Stimulated activated CD4-positive, alpha-beta T cell treated with anti-CD3 and anti-CD28 coated beads, TNF-alpha, amount 100 ng/mL, for 48 hours (primary cell): ENCODE measurements at regions not wholly inside any gene's neighbourhood (a gene's known extent, or its start where the extent isn't known, plus 50 kb on each side); places are given as distances from the start of the nearest gene placed in this dataset.

ENCODE experiments used
- DNase-seq, 3 donors: peaks; one replicate each; pipeline ENCODE4 v3.0.0-alpha.2; 2020; ENCODE audit warnings: low read depth in 3 of 3

GRCh38 chr19:31119951-31120690 is 229.1 kb downstream of the TSHZ3 start:
- no peak for DNase-seq

GRCh38 chr19:31118986-31119385 is 230.2 kb downstream of the TSHZ3 start:
- no peak for DNase-seq

- DNase-seq, result no peak
Measured at GRCh38 chr19:31118287-31118955, 230.8 kb downstream of the TSHZ3 start.

DNA sequence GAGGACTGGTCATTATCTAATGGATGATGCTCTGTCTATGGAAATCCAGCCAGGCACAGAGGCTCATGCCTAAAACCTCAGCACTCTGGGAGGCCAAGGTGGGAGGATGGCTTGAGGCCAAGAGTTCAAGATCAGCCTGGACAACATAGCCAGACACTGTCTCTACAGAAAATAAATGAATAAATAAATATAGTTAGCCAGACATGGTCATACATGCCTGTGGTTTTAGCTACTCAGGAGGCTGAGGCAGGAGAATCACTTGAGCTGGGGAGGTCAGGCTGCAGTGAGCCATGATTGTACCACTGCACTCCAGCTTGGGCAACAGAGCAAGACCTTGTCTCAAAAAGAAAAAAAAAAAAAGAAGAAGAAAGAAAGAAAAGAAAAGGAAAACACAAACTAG is 234.7 kb downstream of the TSHZ3 start:
- no peak for DNase-seq

DNA sequence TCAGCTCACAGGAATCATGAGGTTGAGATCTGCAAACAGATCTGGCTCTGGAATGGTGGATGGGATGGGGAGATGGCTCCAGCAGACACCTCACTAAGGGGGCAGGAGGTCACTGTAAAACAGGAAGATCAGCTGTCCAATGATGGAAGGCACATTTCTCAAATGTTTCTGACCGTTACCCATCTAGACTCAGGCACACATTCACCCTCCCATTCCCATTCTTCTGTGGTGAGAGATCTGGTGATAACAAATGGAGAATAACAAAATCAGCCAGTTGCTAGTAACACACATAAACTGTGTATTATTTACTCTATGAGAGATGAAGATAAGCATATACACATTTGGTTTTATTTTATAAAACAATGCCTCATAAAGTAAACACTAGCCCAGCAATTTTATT is 235.9 kb downstream of the TSHZ3 start:
- DNase-seq, result no peak

DNA sequence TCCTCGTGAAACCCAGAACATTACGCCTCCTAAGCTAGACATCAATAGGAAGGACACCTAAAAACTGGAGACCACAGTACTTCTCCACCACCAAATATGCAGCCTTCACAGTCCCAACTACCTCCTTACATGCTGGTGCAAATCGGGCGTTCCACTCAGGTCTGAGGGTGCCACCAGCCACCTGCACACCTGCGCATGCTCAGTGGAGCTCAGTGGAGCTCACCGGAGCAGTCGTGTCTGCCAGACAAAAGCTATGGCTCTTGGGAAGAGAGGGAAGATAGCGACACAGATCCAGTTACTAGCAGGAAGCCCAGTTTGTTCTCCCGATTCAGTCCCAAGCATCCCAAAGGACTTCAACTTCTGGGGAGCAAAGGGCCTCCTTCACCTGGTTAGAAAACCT is 237.1 kb downstream of the TSHZ3 start:
- no peak for DNase-seq

DNA sequence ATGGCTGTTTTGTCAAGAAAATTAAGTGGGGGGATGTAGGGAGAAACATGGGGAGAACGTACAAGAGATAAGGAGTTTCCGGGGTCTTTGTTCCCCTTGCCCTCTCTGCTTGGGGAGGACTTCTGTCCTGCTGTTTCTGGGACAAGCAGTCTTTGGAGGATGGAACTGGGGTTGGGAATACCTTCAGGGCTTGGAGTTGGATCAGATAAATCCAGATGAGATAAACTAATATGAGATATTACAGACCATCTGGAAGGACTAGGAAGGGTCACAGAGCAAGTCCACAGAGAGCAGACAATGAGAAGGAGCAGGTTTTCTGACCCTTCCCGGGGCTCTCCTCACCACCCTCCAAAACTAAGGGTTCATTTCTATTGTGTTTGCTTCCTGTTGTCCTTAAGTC is 237.5 kb downstream of the TSHZ3 start:
- no peak for DNase-seq

GRCh38 chr19:31110336-31110735 is 238.9 kb downstream of the TSHZ3 start:
- no peak for DNase-seq

- DNase-seq, result no peak
Measured at GRCh38 chr19:31109636-31110035, 239.6 kb downstream of the TSHZ3 start.

- DNase-seq, result no peak
Measured at GRCh38 chr19:31107096-31107495, 242.1 kb downstream of the TSHZ3 start.

GRCh38 chr19:31105761-31106160 is 243.5 kb downstream of the TSHZ3 start:
- no peak for DNase-seq

GRCh38 chr19:31104451-31104850 is 244.8 kb downstream of the TSHZ3 start:
- DNase-seq, result no peak

DNA sequence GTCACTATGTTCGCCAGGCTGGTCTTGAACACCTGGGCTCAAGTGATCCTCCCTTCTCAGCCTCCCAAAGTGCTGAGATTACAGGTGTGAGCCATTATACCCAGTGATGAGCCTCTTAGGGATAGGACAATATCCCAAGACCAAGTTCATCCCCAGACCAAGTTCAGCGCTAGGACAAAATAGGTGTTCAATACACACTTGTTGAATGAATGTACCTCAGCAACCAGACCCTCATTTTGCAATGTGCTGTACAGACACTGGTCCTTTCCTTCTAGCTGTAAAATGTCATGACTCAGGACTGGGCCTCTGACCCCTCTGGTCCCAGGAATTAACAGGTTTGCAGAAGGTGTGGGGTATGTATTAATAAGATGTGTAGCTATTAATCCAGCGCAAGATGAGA is 246.0 kb downstream of the TSHZ3 start:
- DNase-seq, result no peak

DNA sequence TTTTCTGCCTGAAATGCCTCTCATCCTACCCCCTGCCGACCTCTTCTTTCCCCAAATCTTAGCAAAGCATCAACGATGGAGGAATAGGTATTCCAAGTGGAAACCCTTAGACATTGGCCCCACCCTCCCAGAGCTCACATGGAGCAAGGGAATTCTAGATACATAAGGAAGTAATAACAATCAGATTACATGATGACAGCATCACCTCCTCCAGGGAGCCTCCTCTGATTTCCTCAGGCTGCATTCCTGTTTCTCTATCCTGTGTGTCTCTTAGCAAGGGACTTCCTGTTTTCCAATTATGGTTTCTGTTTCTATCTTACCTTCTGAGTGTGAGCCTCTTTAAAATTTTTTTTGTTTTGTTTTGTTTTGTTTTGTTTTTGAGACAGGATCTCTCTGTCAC is 246.6 kb downstream of the TSHZ3 start:
- no peak for DNase-seq

DNA sequence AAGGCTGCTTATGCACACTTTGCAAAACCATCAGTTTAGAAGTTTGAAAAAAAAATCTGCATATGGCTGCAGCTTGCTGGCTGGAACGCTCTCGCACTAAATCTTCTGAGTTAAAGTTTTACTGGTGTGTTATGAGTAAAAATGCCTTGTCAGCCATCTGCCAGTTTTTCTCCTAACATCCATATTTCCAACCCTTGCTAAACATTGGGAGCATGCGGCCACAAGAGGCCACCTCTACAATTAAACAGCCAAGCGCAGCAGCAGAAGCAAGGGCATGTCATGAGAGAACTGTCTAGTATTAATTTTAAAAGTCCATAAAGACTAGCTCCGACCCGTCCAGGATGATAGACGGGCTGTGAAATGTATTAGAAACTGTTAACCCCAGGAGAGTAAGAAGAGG is 248.3 kb downstream of the TSHZ3 start:
- DNase-seq, result no peak

DNA sequence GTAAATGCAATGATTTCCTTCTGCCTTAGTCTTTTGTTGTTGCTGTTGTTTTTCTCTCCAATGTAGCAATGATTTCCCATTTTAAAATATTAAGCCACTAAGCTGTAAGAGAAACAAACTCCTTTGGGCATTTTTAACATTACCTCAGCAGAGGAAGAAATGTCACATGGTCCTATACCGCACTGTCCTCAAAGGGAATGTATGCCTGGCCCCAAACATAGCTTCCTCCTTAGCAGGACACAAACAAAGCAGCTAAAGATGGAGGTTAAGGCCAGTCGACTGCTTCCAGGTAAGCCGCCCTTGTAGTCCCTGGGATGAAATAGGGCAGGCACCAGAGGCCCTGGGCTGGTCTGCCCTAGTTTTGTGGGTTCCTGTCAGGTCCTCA is 249.0 kb downstream of the TSHZ3 start:
- no peak for DNase-seq

- no peak for DNase-seq
Measured at GRCh38 chr19:31099515-31100205, 249.6 kb downstream of the TSHZ3 start.

GRCh38 chr19:31098836-31099235 is 250.4 kb downstream of the TSHZ3 start:
- no peak for DNase-seq

GRCh38 chr19:31096935-31097545 is 252.2 kb downstream of the TSHZ3 start:
- DNase-seq, result no peak

DNA sequence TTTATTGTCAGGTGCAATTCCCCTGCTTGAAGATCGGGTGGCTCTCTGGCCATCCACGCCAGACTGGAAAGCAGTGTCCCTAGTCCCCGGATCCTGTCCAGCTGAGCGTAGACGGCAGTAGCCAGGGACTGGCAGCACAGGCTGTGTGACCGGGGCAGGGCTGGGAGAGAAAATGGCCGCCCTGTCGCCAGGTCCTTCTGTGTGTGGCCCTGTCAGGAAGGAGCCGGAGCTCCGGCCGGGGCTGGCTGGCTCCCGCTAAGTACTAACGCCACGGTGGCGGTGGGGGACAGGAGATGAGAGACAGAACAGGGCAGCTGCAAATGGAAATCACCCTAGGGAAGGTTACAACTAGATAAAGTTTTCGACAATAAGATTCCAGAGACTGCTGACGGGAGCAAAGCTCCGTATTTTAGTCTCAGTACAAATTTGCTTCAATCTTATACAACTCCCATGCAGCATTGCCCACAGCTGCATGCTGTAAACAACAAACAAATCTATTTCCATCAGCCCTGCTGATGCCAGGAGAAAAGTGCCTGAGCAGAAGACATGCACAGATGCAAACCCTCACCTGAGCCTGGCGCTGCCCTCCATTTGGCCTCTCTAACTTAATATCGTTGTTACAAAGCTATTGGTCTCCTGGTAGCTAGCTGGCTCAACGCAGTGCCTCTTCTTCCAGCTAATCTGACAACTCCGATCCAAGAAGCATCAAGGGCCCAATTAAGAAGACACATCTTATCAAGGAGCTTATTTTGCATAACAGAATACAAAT is 253.0 kb downstream of the TSHZ3 start:
- no peak for DNase-seq

- DNase-seq, result no peak
Measured at GRCh38 chr19:31095100-31095804, 254.0 kb downstream of the TSHZ3 start.
